Fibroblast of the aortic adventitia (primary cell): ENCODE measurements at regions not wholly inside any gene's neighbourhood (a gene's known extent, or its start where the extent isn't known, plus 50 kb on each side); places are given as distances from the start of the nearest gene placed in this dataset.

Experiments used
- DNase-seq: peaks from one replicate; pipeline ENCODE4 v3.0.0-alpha.2; 2010; ENCODE audit warnings: low read depth
- H3K4me3 ChIP-seq: 2 replicates; pipeline ENCODE4 v1.5.1; 2011; ENCODE audit warnings: low read depth, mild to moderate bottlenecking, control low read depth, low read length, moderate library complexity
- TF ChIP-seq, protein P1 (sequence below): IDR thresholded peaks from 2 replicates; pipeline ENCODE4 v1.5.1; 2011; ENCODE audit warnings: mild to moderate bottlenecking, low read length, control low read depth, inconsistent platforms; ENCODE audit not compliant: insufficient read depth

DNA sequence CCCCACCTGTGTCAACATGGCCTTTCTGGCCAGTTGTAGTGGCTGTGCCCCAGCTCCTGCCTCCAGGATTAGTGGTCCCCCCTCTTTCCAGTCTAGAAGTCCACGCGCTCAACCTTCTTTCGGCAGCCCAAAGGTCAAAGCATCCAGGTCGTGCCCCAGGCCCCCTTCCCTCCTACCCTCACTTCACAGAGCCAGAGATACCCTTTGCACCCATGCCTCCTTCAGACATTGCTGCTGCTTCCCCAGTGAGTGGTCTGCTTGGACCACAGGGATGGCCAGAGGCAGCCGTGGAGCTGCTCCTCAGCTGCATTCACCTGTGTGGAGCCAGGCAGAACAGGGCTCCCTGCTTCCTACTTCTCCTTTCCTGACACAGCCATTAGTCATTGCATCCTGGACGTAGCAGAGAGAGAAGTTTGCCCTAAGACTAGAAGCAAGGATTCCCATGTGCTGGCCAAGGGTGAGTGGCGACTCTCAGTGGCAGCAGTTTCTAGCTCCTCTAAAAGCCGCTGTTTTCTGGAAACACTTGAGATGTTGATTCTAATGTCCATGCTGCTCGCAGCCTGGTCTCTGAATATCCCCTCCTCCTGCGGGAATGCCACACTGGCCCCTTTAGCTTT is 243.1 kb upstream of the SHH start:
- no peak overlapping the region for H3K4me3 ChIP-seq
- DNase-seq, result no peak
- TF ChIP-seq, protein P1, sequence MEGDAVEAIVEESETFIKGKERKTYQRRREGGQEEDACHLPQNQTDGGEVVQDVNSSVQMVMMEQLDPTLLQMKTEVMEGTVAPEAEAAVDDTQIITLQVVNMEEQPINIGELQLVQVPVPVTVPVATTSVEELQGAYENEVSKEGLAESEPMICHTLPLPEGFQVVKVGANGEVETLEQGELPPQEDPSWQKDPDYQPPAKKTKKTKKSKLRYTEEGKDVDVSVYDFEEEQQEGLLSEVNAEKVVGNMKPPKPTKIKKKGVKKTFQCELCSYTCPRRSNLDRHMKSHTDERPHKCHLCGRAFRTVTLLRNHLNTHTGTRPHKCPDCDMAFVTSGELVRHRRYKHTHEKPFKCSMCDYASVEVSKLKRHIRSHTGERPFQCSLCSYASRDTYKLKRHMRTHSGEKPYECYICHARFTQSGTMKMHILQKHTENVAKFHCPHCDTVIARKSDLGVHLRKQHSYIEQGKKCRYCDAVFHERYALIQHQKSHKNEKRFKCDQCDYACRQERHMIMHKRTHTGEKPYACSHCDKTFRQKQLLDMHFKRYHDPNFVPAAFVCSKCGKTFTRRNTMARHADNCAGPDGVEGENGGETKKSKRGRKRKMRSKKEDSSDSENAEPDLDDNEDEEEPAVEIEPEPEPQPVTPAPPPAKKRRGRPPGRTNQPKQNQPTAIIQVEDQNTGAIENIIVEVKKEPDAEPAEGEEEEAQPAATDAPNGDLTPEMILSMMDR, result no peak

DNA sequence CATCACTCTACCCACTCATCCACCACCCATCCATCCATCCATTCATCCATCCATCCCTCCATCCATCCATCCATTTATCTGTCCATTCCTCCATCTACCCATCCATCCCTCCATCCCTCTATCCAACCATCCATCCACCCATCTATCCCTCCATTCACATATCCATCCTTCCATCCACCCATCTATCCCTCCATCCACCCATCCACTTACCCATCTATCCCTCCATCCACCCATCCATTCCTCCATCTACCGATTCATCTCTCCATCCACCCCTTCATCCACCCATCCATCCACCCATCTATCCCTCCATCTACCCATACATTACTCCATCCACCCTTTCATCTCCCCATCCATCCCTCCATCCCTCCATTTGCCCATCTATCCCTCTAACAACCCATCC is 239.6 kb upstream of the SHH start:
- no peak overlapping the region for H3K4me3 ChIP-seq
- no peak for DNase-seq
- TF ChIP-seq, protein P1, result no peak

DNA sequence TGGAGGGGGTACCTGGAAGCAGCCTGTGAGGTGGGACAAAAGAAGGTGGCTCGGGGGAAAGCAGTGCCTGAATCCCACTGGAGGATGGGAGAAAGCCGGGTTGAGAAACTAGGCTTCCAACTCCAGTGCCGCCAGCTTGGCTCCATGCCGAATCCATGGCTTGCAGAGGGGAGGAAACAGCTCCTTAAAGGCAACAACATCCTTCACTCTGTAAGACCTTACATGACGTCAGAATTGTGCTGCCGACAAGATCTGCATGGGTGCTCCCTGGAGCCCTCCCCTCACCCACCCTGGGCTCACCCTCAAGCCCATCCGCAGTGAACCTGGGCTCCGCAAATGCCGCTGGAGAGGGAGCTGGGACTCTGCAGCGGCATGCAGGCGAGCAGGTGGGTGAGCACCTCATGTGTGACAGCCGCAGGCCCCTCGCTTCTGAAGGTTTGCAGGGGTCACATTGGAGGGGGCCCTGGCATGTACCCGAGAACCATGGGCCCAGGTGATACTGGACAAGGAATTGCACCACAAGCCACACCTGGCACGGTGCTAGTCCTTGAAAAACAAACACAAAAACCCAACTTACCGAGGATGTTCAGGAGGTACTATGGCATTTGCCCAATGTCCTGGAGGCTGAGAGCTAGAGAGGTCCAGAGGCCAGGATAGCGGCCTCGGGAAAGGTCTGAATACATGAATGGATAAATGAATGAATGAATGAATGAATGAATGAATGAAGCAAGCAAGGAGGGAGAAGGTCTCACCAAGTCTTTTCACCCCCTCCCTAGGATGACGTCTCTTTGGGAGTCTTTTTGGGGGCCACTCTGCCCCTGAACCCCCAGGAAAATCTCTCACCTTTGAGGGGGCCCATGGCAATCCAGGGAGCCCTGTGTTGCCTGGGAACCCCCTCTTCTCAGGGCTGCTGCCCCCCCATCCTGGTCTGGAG is 238.6 kb upstream of the SHH start:
- no peak overlapping the region for H3K4me3 ChIP-seq
- TF ChIP-seq, protein P1, result no peak
- DNase-seq, result no peak

DNA sequence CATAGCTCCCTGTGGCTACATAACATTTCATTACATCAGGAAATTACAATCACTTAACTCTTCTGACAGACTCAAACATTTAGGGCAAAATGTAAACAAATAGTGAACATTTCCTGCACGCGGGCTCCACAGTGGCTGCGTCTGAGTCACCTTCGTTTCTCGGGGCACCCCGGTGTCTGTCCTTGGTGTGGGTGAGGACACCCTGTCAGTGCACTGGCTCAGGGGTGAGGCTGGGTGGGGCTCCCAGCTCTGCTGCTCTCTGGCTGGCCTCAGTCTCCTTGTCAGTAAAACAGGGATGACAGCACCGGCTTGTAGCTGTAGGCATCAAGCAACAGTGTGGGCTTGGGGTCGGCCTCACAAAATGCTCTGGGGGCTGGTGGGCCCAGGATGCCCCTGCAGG is 237.1 kb upstream of the SHH start:
- no peak for DNase-seq
- TF ChIP-seq, protein P1, result no peak
- no peak overlapping the region for H3K4me3 ChIP-seq

DNA sequence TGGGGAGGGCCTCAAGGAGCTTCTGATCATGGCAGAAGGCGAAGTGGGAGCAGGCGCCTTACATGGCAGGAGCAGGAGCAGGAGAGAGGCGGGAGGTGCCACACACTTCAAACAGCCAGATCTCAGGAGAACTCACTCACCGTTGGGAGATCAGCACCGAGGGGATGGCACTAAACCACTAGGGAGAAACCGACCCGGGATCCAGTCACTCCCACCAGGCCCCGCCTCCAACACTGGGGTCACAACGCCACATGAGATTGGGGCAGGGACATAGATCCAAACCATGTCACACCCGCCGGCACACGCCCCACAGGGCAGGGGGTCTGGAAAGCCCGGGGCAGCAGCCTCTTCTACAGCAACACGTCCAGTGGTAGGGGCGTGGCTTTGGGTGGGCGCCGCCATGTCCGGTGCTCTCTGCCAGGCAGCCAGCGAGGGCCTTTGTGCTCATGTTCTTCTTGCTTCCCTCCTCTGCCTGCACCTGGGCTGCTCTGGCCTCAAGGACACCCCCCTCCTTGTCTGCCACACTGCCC is 233.8 kb upstream of the SHH start:
- no peak overlapping the region for H3K4me3 ChIP-seq
- no peak for DNase-seq
- TF ChIP-seq, protein P1, result no peak

DNA sequence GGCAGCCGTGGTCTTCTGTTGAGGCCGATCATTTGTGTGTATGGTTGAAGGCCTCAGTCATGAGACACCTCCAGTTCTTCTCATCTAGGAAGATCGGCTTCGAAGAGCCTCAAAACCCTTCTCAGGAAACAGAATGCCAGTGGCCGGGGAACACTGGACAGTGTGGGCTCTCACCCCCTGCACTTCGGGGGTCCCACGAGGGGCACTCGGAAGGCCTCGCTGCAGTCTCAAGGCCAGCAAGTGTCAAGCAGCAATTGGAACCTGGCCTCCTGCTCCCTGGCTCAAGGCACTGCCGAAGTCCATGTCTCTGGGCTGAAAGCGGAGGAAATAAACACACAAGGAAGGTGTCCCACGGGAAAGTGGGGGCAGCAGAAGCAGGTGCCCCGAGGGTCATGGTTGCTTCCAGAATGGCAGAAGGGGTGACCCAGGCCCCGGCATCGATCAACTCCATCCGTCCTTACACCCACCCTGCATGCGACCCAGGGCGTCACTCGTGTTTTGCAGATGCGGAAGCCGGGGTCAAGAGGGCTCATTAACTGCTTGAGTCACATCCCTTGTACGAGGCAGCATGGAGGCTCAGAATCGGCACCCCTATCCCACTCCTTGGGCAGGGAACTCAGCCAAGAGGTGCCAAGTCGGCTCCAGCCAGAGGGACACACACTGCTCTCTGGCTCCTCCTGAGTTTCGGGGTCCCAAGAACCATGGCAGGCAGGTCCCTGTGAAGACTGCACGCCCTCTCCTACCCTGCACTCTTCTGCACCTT is 231.3 kb upstream of the SHH start:
- DNase-seq, result no peak
- no peak overlapping the region for H3K4me3 ChIP-seq
- TF ChIP-seq, protein P1, result no peak
